HG02759 (cell line): ENCODE measurements at regions not wholly inside any gene's neighbourhood (a gene's known extent, or its start where the extent isn't known, plus 50 kb on each side); places are given as distances from the start of the nearest gene placed in this dataset.

Experiments
- ATAC-seq: cut with Tn5 transposase; IDR thresholded peaks from one replicate; pipeline ENCODE4 v1.9.1; 2021; ENCODE audit warnings: mild to moderate bottlenecking, moderate library complexity; ENCODE audit not compliant: unreplicated experiment

- no peak for ATAC-seq
These were observed 108.7 kb upstream of the FSHR start for GRCh38 chr2:49262801-49263560.

DNA sequence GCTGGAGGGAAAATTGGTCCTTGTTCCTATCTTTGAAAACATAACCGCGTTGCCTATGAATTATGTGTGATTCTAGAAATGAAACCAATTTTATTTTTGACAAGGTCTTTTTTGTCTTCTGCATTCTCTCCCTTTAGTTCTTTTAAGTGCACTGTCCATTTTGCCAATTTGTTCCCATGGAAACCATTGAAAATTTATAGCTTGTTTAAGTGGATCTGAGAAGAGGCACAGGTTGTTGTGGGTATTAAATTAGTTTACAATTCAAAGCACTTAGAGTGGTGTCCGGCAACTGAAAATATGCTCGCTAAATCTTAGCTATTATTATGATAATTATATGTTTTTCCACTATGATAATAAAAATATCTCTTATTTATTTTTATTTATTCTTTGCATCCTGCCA, 107.5 kb upstream of the FSHR start:
- no peak for ATAC-seq

- ATAC-seq: no peak
These were observed 106.7 kb upstream of the FSHR start for GRCh38 chr2:49260979-49261538.

DNA sequence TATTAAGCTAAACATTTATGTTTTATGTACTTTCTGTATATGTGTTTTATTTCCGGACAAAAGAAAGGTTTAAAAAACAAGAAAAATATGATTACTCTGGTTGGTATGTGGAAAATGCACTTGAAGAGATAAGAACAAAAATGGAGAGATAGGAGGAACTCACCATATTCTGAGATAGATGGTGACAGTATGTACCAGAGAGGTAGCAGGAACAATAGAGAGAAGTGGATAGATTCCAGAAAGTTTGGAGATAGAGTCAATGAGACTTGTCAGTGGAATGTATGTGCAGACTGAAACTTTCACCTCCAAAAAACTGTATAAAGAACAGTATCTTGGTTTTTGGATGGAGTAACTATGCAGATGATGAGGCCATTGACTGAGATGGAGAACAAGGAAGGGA, 105.6 kb upstream of the FSHR start:
- ATAC-seq: no peak

DNA sequence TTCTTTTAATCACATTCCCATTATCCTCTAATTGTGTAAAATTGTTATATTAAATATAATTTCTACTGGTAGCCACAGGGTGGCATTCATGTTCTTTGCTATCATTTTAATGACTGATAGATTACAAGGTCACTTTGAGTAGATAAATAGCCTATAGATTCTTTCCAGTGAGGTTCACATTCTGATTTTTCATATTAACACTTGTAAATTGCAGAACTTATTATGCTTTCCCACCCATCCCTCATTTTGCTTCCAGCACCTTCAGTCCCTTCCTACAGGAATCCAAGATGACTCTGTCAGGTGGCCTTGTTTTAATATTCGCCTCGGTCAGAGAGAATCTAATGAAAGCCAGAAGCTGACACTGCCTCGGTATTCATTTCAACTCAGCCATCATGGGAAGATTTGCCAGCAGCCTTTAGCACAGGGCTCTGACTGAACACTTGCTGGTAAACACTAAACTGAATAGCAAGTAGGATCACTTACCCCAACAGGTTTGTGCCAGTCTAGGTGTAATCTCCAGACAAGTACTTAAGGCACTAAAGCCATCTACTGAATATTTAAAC, 101.2 kb upstream of the FSHR start:
- ATAC-seq: no peak

GRCh38 chr2:49254401-49254800, 100.1 kb upstream of the FSHR start:
- ATAC-seq: no peak

DNA sequence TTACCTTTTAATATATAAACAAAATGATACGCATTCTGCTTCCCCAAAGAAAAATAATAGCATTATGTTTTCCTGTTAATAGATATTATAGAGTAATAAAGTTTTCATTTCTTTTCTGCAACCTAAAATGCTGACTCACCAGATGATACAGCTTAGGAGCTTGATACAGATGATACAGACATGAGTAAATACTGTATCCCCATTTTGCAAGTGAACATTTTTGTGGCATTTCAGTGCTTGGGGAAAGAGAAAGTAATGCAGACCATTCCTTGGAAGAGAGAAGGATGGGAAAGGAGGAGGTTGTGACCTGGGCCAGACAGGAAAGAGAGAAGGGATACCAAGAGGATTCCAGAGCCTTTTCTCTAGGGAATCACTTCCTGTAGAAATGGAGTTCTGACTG, 97.5 kb upstream of the FSHR start:
- ATAC-seq: no peak

GRCh38 chr2:49251251-49251650, 96.9 kb upstream of the FSHR start:
- ATAC-seq: no peak

DNA sequence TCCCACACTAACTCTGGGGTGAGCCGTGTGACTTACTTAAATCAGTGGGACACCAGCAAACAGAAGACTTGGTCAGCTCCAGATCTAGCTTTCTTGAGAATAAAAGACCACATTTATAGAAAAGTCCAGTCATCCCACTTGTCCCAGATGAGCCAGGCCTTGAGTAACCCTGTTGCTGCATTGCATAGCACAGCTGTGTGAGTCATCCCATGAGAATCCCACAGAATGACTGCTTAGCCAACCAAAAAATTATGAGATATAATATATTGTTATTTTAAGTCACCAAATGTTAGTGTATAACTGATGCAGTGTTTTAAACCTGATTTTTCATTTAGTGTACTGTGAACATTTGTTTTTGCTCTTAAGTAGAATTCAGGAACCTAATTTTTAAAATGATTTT, 94.2 kb upstream of the FSHR start:
- no peak for ATAC-seq

- no peak for ATAC-seq
These were observed 87.7 kb upstream of the FSHR start for GRCh38 chr2:49241991-49242390.

DNA sequence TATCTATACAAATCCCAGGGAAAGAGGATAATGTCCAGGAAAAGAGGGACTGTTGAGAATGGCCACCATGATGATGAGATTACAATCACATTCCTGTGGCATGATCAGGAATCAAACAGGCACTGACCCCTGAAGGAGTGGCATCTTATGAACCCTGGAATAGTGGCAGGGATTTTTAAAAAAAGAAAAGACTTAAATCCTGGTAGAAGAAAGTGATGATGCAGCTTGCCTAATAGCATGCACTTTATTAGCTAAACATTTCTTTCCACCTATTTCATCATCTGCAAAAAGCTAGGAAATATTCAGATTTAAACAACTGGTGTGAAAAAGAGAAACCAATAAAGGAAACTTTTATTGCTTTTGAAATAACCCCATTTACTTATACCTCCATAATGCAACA, 87.2 kb upstream of the FSHR start:
- no peak for ATAC-seq

DNA sequence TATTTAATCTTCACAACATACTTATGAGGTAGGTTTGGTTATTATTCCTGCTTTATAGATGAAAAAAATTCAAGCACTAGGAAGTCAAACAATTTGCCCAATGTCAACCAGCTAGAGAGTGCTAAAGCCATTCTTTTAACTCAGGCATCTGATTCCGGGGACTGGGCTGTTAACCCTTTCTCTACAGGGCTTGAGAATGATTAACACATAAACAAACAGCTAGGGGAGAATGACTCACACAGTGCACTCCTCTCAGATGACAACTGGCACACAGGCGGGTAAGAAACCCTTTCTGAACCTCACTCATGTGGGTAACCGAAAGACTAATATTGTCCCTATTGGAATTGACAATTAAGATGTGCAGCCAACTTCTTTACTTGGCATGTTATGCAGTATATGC, 86.3 kb upstream of the FSHR start:
- no peak for ATAC-seq

GRCh38 chr2:49238604-49238960, 84.3 kb upstream of the FSHR start:
- ATAC-seq: no peak

GRCh38 chr2:49237867-49238603, 83.7 kb upstream of the FSHR start:
- ATAC-seq: no peak

- ATAC-seq: no peak
These were observed 82.0 kb upstream of the FSHR start for GRCh38 chr2:49236316-49236715.

DNA sequence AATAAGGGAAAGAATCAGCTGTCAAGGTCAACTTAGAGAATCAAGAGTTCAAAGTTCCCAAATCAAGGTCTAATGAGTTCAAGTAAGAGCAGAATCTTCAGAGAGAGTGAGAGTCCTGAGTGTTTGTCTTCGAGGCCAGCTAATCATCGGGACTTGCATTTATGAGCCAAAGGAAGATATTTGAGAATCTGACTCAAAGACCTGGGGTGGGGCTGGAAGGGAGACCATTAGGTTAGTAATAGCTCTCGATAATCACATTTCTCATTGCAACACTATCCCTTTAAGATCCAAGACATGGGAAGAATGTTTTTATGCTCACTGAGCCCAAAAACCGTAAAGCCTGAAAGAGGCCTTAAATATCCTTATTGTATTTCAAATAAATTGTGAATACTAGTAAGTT, 72.0 kb upstream of the FSHR start:
- ATAC-seq: no peak

- ATAC-seq: no peak
These were observed 70.8 kb upstream of the FSHR start for GRCh38 chr2:49225126-49225525.

- no peak for ATAC-seq
These were observed 70.2 kb upstream of the FSHR start for GRCh38 chr2:49224426-49225010.

DNA sequence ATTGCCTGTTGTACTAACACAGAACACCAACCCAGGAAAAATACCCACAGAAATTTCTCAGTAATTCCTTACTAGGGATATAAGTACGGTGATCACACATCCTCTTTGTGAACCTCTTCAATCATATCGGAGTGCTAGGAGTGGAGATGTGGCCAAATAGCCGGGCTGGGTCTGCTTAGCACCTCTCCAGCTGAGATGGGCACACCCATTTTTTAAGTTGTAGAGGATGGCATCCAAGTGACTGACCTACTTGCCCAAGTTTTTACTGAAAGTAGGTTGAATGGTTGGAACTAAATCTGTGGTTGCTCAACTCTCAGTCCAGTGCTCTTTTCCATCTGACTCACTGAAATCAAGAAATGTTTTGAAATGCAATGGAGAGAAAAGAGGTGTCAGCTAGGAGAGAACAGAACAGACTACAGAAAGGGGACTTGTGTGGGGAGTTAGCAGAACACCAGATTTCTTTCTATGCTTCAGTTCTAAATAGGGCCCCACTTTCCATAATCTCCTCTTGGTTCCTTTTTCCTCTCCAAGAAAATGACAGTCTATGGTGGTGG, 68.7 kb upstream of the FSHR start:
- ATAC-seq: no peak

DNA sequence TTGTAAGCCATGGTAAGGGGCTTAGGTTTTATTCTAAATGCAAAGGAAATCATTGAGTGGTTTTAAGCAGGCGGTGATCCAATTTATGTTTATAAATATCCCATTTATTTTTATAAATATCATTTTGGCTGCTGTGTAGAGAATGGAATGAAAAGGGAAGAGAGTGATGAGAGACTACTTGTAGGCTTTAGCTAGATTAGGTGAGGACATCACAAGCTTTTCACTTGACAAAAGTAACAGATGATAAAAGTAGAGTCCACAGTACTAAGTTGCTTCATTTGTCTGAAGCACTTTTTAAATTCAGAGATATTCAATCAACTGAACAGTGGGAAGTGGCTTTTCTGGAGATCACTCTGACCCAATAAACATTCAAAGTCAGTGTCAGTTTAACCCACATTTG, 65.4 kb upstream of the FSHR start:
- no peak for ATAC-seq

- no peak for ATAC-seq
These were observed 55.9 kb upstream of the FSHR start for GRCh38 chr2:49210191-49210590.
